ENCODE measurements at regions not wholly inside any gene's neighbourhood (a gene's known extent, or its start where the extent isn't known, plus 50 kb on each side); places are given as distances from the start of the nearest gene placed in this dataset.

DNA sequence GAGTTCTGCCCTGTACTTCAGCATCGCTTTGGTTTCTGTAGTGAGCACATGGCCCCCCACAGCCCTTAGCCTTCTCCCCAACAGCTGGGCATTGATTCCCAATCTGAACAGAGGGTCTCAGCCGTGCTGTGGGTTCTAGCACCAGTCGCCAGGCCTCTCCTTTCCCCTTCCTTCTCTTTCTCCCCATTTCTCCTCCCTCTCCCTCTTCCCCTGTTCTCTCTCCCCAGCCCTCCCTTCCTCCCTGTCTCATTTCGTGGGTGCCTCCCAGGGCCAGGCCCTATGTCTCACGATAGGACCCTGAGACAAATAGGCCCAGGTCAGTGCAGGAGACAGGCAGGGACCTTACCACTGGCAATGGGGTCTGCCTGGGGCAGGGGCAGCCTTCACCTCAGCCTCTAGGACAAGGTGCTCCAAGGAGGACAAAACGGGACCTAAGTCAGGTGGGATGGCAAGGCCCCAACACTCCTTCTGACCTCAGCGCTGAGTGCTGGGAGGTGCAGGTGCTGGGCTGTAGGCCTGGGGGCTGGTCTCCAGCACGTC, 143.4 kb upstream of the GPC1 start:
- no peak for TF ChIP-seq ZNF207 (IDR thresholded peaks at IDR 0.05; ENCODE audit: borderline replicate concordance)
- no peak for TF ChIP-seq ZBED1 (IDR thresholded peaks at IDR 0.05; ENCODE audit: borderline replicate concordance)
- TF ChIP-seq NKRF (conservative IDR thresholded peaks at IDR 0.05) = no peak
- TF ChIP-seq KDM1A (IDR thresholded peaks at IDR 0.05; ENCODE audit: borderline replicate concordance) = no peak
- no peak for TF ChIP-seq KAT2A (conservative IDR thresholded peaks at IDR 0.05; ENCODE audit: control insufficient read depth, low read depth, low read length)
- FAIRE-seq = no peak
- no peaks in the 10 kb centered on the region for H4K20me1 ChIP-seq (ENCODE audit: control insufficient read depth, insufficient read depth)
- no peak overlapping the region for H3K27ac ChIP-seq (ENCODE audit: control insufficient read depth, insufficient read depth)
- no peak overlapping the region for H3K4me2 ChIP-seq (ENCODE audit: control insufficient read depth, insufficient read depth)
- ChIA-PET SMC1A (ENCODE audit: uncharacterized antibody, unreplicated experiment) (no interaction called here), CTCF (no interaction called here), RAD21 (ENCODE audit: unreplicated experiment) (no interaction called here), POLR2A (no interaction called here)
- H3K9ac ChIP-seq (ENCODE audit: control insufficient read depth, insufficient read depth, low read length) = no peak overlapping the region
- BruUV-seq (replicated peaks) = no TSS peak
- no peak for DNase-seq (ENCODE audit: low read depth, low spot score)
- intact Hi-C loops (cut with micrococcal nuclease; ENCODE audit: unreplicated experiment) = no loop called here
- no peaks in the 10 kb centered on the region for H3K4me1 ChIP-seq (ENCODE audit: control insufficient read depth, insufficient read depth, low read length)
- H3K36me3 ChIP-seq (ENCODE audit: control insufficient read depth in 2 of 2, insufficient read depth in 2 of 2, low read length in 1 of 2) = no peaks in the 10 kb centered on the region
- H3K9me3 ChIP-seq (replicated peaks; ENCODE audit: control insufficient read depth, insufficient read depth, low read length) = no peaks in the 10 kb centered on the region
- H2AFZ ChIP-seq (ENCODE audit: control insufficient read depth, low read depth, low read length) = no peak overlapping the region
- H3K4me3 ChIP-seq = no peak overlapping the region
- 23% methylated on average over 8 of the region's 8 CpGs for WGBS (ENCODE audit: insufficient coverage, insufficient replicate concordance, low lambda C conversion rate, missing lambda C conversion rate)
- no peaks in the 10 kb centered on the region for H3K79me2 ChIP-seq (ENCODE audit: control insufficient read depth, insufficient read depth, low read length)
- no peak for ATAC-seq
- in situ Hi-C loops (cut with MboI) = no loop called here
- 0 out of 4 replicates have a peak, but pooled peaks cover 0 to 2% of the 10 kb centered on the region in 2 experiments for H3K27me3 ChIP-seq (replicated peaks in 1 of 2; ENCODE audit: control insufficient read depth in 2 of 2, insufficient read depth in 2 of 2, low read length in 1 of 2)

Data from GM12878 (cell line).